ENCODE measurements at regions not wholly inside any gene's neighbourhood (a gene's known extent, or its start where the extent isn't known, plus 50 kb on each side); places are given as distances from the start of the nearest gene placed in this dataset.

DNA sequence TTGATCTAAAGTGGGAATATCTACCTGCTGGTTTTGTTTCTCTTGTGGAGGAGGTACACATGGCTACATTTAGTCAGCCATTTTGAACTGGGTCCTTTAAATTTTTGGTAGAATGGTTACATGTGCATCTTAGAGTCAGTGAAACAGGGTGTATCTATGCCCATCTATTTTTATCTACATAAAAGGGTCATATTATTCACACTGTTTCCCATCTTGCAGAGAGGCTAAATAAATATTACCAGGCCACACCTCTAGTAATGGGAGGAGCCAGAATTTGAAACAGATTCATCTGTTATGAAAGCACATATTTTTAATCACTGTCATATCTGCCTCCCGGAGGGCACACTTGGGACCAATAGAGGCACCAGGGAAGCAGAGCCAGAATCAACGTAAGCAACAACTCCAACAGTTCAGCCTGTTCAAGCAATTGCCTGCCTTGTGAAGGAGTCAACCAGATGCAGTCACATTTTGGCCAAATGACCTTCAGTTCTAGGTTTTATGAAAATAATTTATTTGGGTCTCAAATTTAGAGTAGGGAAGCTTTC is 376.8 kb downstream of the TSN start:
- peaks cover 28% of the 10 kb centered on the region for H3K9me3 ChIP-seq (ENCODE audit: control insufficient read depth, low read length)
- no peak overlapping the region for H3K9ac ChIP-seq (ENCODE audit: low read length)
- no peaks in the 10 kb centered on the region for H3K27me3 ChIP-seq (replicated peaks; ENCODE audit: control insufficient read depth, insufficient read depth, low read length)
- DNase-seq (ENCODE audit: low read depth), result no peak
- peaks cover 6% of the 10 kb centered on the region for H3K4me1 ChIP-seq (ENCODE audit: control insufficient read depth, insufficient read depth, low read length)
- no peaks in the 10 kb centered on the region for H3K36me3 ChIP-seq (ENCODE audit: control insufficient read depth, insufficient read depth, low read length, severe bottlenecking)
- no peak overlapping the region for H3K4me3 ChIP-seq (ENCODE audit: low read length)

DNA sequence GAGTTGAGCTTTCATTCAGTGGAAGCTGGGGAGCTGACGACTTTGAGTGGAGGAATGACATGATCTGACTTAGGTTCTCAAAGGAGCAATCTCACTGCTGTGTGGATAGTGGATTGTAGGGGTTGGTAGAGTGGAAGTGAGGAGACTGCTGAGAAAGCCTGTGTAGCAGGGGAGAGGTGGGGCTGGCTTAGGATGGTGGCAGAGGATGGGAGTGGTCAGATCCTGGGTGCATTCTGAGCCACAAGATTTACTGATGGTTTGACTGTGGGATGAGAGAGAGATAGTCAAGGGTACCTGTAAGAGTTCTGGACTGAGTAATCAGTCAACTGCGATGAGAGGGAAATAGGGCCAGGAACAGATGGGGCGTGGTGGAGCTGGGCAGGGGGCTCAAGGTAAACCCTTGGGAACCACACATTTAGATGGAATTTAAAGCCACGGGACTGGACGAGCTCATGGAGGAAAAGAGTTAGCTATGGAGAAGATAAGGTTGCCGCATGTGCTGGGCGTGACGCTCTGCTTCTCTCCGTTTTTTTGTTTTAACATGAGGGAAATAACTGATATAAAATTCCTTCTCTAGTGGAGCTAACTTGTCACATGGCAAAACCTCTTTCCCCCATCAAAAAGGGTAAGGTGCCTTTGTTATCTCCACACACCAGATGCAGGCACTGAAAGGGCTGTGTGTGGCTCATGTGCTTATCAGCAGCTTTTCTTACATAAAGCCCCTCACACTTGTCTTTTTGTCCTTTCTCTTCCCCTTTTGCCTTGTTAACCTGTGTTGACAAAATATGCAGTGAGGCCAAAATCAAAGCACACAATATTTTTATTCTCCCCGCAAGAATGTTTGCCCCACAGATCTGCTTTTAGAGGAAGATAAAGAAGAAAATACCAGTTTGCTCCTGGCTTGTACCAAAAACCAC is 379.8 kb downstream of the TSN start:
- H3K4me1 ChIP-seq (ENCODE audit: control insufficient read depth, insufficient read depth, low read length), result peaks cover 6% of the 10 kb centered on the region
- H3K36me3 ChIP-seq (ENCODE audit: control insufficient read depth, insufficient read depth, low read length, severe bottlenecking), result no peaks in the 10 kb centered on the region
- DNase-seq (ENCODE audit: low read depth), result no peak
- H3K9ac ChIP-seq (ENCODE audit: low read length), result no peak overlapping the region
- H3K4me3 ChIP-seq (ENCODE audit: low read length), result no peak overlapping the region
- H3K9me3 ChIP-seq (ENCODE audit: control insufficient read depth, low read length), result peaks cover 5% of the 10 kb centered on the region
- no peaks in the 10 kb centered on the region for H3K27me3 ChIP-seq (replicated peaks; ENCODE audit: control insufficient read depth, insufficient read depth, low read length)

DNA sequence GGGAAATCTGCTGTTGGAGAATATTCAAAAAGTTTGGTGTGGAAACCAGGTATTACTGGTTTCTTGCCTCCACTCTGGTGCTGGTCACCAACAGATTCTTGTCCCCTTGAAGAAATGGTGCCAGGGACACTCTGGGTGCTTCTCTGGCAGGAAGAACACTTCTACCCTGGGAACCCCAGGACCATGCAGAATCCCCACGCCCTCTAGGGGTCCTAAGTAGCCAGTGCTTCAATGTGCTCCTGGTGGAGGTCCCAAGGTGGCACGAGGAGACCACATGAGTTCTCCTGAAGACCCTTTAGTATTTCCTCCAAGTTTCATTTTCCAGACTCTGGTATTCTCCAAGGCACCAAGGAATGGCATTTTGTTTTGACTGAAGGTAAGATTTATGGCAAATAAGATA is 380.6 kb downstream of the TSN start:
- no peaks in the 10 kb centered on the region for H3K27me3 ChIP-seq (replicated peaks; ENCODE audit: control insufficient read depth, insufficient read depth, low read length)
- H3K4me3 ChIP-seq (ENCODE audit: low read length), result no peak overlapping the region
- no peaks in the 10 kb centered on the region for H3K36me3 ChIP-seq (ENCODE audit: control insufficient read depth, insufficient read depth, low read length, severe bottlenecking)
- no peaks in the 10 kb centered on the region for H3K9me3 ChIP-seq (ENCODE audit: control insufficient read depth, low read length)
- no peak overlapping the region for H3K9ac ChIP-seq (ENCODE audit: low read length)
- H3K4me1 ChIP-seq (ENCODE audit: control insufficient read depth, insufficient read depth, low read length), result peaks cover 6% of the 10 kb centered on the region
- peak; percentile 49 for DNase-seq (ENCODE audit: low read depth)

DNA sequence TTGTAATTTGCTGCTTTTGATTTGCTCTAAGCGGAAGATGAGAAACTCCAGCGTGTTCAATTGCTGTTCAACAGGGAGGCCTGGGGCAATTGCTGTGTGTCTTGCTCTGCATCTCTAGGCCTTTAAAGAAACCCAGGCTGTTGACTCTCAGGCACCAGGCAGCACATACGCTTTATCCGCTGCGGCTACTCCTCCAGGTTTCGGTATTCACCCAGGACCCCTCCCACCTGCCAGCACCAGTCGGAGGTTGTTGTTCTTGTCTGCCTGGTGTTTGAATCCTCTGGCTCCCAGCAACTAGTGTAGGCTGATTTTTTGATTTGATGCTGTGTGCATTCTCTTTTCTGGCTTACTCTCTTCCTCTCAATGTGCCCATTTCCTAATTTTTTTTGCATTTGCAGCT is 383.1 kb downstream of the TSN start:
- Histone ChIP-seq H3K27me3 (replicated peaks; ENCODE audit: control insufficient read depth, insufficient read depth, low read length) (no peaks in the 10 kb centered on the region), H3K4me3 (ENCODE audit: low read length) (no peak overlapping the region), H3K36me3 (ENCODE audit: control insufficient read depth, insufficient read depth, low read length, severe bottlenecking) (no peaks in the 10 kb centered on the region), H3K9me3 (ENCODE audit: control insufficient read depth, low read length) (no peaks in the 10 kb centered on the region), H3K9ac (ENCODE audit: low read length) (no peak overlapping the region), H3K4me1 (ENCODE audit: control insufficient read depth, insufficient read depth, low read length) (no peaks in the 10 kb centered on the region)
- DNase-seq (ENCODE audit: low read depth), result no peak

DNA sequence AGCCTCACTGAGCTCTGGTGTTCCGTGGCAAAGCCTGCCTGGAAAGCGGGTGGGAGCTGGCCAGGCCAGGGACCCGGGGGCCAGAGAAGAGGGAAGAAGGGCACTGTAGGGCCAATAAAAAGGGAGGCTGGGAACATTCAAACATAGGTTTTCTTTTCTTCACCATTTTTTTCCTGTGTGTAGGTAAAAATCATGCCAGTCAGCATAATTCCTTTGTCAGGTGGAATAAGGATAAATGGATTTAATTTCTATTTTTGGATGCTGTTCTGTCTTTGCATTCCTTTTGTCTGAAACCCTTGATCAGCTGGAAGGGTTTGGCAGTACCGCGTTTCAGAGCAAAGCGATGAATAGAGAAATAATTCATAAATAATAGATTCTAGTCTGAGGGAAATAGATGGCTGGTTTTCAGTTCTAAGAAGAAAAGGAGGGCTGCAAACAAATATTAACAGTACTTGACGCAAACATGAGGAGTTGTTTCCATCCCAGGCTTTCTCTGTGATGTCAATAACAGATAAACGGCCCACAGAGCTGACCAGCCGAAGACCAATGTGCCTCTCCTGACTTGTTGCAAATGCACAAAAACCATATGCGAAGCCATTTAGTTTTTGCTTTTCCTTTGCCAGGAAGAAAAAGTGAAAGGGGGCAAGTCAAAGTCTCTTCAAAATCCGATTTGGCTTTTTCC is 384.4 kb downstream of the TSN start:
- Histone ChIP-seq H3K36me3 (ENCODE audit: control insufficient read depth, insufficient read depth, low read length, severe bottlenecking) (no peaks in the 10 kb centered on the region), H3K27me3 (replicated peaks; ENCODE audit: control insufficient read depth, insufficient read depth, low read length) (no peaks in the 10 kb centered on the region), H3K9ac (ENCODE audit: low read length) (no peak overlapping the region), H3K9me3 (ENCODE audit: control insufficient read depth, low read length) (no peaks in the 10 kb centered on the region), H3K4me3 (ENCODE audit: low read length) (no peak overlapping the region), H3K4me1 (ENCODE audit: control insufficient read depth, insufficient read depth, low read length) (no peaks in the 10 kb centered on the region)
- DNase-seq (ENCODE audit: low read depth), result no peak

DNA sequence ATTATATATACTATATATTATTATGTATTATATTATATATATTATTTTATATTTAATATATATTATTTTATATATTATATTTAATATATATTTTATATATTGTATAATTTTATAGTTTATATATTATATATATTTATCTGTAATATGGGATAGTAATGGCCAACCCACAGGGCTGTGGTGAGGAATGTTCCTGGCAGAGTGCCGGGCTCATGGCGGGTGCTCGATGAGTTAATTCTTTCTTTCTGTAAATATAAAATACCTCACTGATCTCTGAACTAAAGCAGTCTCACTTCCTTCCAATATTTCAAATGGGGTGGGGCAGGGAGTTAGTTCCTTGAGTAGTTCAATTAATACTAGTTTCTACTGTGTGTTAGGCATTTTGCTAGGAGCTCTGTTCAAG is 389.4 kb downstream of the TSN start:
- H3K9me3 ChIP-seq (ENCODE audit: control insufficient read depth, low read length), result no peaks in the 10 kb centered on the region
- H3K27me3 ChIP-seq (replicated peaks; ENCODE audit: control insufficient read depth, insufficient read depth, low read length), result peaks cover 10% of the 10 kb centered on the region
- H3K36me3 ChIP-seq (ENCODE audit: control insufficient read depth, insufficient read depth, low read length, severe bottlenecking), result no peaks in the 10 kb centered on the region
- no peak for DNase-seq (ENCODE audit: low read depth)
- no peak overlapping the region for H3K9ac ChIP-seq (ENCODE audit: low read length)
- no peak overlapping the region for H3K4me3 ChIP-seq (ENCODE audit: low read length)
- H3K4me1 ChIP-seq (ENCODE audit: control insufficient read depth, insufficient read depth, low read length), result no peaks in the 10 kb centered on the region

DNA sequence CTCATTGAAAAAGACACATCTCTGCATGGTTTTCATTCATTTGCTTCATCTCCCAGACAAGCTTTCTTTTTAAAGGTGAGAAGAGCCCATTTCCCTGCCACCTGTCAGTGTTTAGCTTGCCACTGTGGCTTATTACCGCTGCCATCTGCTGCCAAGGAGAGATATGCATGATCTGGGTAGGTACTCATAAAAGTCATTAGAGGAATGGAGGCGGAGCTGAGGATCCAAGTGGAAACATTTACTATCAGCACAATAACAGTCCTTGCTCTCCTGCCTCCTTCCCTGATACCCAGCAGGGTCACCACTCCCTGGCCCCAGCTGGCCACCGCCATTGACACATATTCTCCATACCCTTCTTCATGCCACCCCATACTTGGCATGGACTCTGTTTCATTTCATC is 390.4 kb downstream of the TSN start:
- H3K4me1 ChIP-seq (ENCODE audit: control insufficient read depth, insufficient read depth, low read length), result no peaks in the 10 kb centered on the region
- no peak for DNase-seq (ENCODE audit: low read depth)
- H3K9me3 ChIP-seq (ENCODE audit: control insufficient read depth, low read length), result no peaks in the 10 kb centered on the region
- H3K4me3 ChIP-seq (ENCODE audit: low read length), result no peak overlapping the region
- peaks cover 10% of the 10 kb centered on the region for H3K27me3 ChIP-seq (replicated peaks; ENCODE audit: control insufficient read depth, insufficient read depth, low read length)
- H3K9ac ChIP-seq (ENCODE audit: low read length), result no peak overlapping the region
- no peaks in the 10 kb centered on the region for H3K36me3 ChIP-seq (ENCODE audit: control insufficient read depth, insufficient read depth, low read length, severe bottlenecking)

DNA sequence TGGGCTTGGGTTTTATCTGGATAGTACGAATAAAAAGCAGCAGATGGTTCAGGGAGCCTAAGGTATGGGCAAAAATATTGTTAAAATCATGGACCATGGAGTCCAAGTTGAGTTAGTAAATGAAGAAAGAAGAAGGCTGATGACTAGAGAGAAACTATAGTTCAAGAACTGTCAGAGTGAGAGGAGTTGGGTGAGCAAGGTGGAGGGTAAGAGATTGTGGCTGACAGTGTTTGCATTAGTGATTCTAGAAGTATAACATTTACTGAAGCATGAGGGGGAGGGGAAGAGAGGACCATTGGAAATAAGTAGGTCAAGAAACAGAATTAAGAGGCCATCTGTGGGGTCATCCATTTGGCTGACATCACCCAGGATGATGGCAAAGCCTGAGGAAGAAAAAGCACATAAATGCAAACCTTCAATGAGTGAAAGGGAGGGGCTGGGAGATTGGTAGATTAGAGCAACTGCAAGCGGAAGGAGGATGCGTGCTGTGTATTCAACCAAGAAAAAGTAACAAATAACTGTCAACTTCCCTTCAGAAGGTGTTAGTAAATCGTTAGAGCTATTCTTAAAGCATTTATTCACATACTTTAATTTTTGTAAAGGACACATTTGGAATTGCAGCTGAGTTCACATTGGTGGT is 392.8 kb downstream of the TSN start:
- no peak overlapping the region for H3K4me3 ChIP-seq (ENCODE audit: low read length)
- DNase-seq (ENCODE audit: low read depth), result no peak

DNA sequence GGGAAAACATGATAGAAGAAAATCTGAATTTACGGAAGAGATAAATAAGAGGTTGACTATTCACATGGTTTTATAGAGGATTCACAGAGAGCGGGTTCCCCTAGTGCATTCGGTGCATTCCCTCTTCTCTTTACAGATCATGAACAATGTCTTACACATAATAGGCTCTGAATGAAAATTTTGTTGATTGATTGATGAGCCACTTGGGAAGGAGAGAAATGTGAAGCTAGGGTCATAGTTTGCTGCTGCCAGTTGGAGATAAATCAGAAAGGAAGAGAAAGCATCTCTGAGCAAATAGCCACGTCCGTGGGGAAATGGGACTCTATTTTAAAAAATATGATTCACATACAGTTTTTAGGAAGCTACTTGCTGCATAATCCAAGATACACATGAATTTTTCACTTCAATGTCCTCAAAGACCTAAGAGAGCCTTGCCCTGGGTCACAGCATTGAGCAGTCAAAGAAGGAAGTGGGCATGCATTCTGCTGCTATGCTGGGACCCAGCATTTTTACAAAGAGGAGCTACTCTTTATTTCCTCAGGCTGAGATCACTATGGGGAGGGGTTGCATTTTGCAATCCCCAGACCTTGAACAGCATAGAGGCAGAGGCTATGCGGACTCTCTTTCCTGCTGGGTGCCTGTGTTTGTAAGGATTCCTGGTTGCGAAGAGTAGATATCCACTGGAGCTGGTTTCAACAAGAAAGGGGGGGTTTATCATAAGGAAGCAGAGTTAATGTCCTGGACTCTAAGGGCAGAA is 395.3 kb downstream of the TSN start:
- DNase-seq (ENCODE audit: low read depth), result no peak
- Histone ChIP-seq H3K9ac (ENCODE audit: low read length) (no peak overlapping the region), H3K9me3 (ENCODE audit: control insufficient read depth, low read length) (no peaks in the 10 kb centered on the region), H3K27me3 (replicated peaks; ENCODE audit: control insufficient read depth, insufficient read depth, low read length) (peaks cover 12% of the 10 kb centered on the region), H3K4me1 (ENCODE audit: control insufficient read depth, insufficient read depth, low read length) (no peaks in the 10 kb centered on the region), H3K4me3 (ENCODE audit: low read length) (no peak overlapping the region), H3K36me3 (ENCODE audit: control insufficient read depth, insufficient read depth, low read length, severe bottlenecking) (no peaks in the 10 kb centered on the region)

More for the DNA sequence above, 392.8 kb downstream of the TSN start:
- no peak overlapping the region for H3K9ac ChIP-seq (ENCODE audit: low read length)
- H3K9me3 ChIP-seq (ENCODE audit: control insufficient read depth, low read length), result no peaks in the 10 kb centered on the region
- no peaks in the 10 kb centered on the region for H3K4me1 ChIP-seq (ENCODE audit: control insufficient read depth, insufficient read depth, low read length)
- H3K27me3 ChIP-seq (replicated peaks; ENCODE audit: control insufficient read depth, insufficient read depth, low read length), result peaks cover 10% of the 10 kb centered on the region
- H3K36me3 ChIP-seq (ENCODE audit: control insufficient read depth, insufficient read depth, low read length, severe bottlenecking), result no peaks in the 10 kb centered on the region

DNA sequence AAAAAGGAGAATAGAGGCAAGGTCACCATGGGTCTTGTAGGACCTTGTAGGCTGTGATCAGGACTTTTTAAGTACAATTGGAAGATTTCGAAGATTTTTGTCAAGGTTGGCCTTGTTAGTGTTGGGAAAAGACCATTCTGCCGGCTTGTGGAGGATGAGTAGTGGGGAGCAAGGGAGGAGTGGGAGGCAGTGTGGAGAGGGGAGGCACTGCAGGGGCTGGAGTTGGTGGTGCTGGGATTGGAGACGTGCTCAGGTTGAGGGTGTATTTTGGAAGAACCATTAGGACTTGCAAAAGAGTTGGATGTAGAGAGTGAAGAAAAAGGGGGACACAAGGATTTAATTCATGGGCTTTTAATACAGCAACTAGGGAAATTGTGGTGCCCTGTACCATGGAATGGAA is 397.1 kb downstream of the TSN start:
- Histone ChIP-seq H3K9me3 (ENCODE audit: control insufficient read depth, low read length) (no peaks in the 10 kb centered on the region), H3K27me3 (replicated peaks; ENCODE audit: control insufficient read depth, insufficient read depth, low read length) (peaks cover 9% of the 10 kb centered on the region), H3K9ac (ENCODE audit: low read length) (no peak overlapping the region), H3K4me1 (ENCODE audit: control insufficient read depth, insufficient read depth, low read length) (no peaks in the 10 kb centered on the region), H3K4me3 (ENCODE audit: low read length) (no peak overlapping the region), H3K36me3 (ENCODE audit: control insufficient read depth, insufficient read depth, low read length, severe bottlenecking) (no peaks in the 10 kb centered on the region)
- DNase-seq (ENCODE audit: low read depth), result no peak
